Right renal cortex interstitium (tissue), 3 donors: ENCODE measurements at regions not wholly inside any gene's neighbourhood (a gene's known extent, or its start where the extent isn't known, plus 50 kb on each side); places are given as distances from the start of the nearest gene placed in this dataset.
A peak's percentile ranks its signal among the peaks of the same experiment; 100 is the strongest.

ENCODE experiments used
- DNase-seq, 3 donors: peaks; one replicate each; pipeline ENCODE4 v3.0.0-alpha.2; 2013; ENCODE audit warnings: low read depth in 3 of 3, low spot score in 2 of 3

GRCh38 chr5:35367526-35367925 is 137.2 kb upstream of the PRLR start:
- DNase-seq: no peak

GRCh38 chr5:35365758-35366157 is 135.5 kb upstream of the PRLR start:
- DNase-seq: peak in 2 of 3 donors; percentile 17 to 23

- no peak for DNase-seq
These were observed 134.1 kb upstream of the PRLR start for GRCh38 chr5:35364350-35364749.

- no peak for DNase-seq
These were observed 133.2 kb upstream of the PRLR start for GRCh38 chr5:35363387-35363965.

DNA sequence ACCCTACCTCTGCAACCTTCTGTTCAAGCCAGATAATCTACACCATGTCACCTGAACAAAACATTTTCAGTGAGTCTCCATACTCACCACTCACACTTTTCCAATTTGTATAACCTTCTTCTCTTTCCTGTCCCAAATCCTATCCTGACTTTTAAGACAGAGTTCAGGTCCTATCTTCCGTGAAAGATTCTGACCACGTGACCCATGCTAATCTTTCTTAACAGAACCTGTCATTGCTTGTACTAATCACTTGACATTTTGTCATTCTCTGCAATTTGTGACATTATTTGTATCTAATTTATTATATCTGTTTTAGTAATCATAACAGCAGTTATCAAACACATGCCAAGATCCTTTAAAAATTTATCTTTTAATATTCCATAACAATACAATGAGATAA is 132.5 kb upstream of the PRLR start:
- DNase-seq: no peak

GRCh38 chr5:35360671-35361070 is 130.4 kb upstream of the PRLR start:
- no peak for DNase-seq

DNA sequence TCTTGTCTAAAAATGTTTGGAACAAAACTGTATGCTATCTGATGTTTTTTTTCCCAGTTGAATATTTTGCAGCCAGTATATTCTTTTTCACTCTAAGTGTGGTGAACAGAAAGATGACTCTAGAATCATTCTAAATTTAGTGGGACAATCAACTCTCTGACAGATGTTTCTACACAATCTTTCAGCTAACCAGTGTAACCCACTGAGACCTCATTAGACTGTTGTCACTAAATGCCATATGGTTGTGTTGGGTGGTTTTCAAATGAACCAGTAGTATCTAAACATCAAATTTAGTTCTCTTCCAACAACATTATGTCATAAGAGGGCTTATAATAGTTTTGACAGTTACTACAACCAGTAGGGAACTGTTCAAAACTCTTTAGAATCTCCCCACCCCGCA is 129.6 kb upstream of the PRLR start:
- no peak for DNase-seq

- DNase-seq: no peak
These were observed 127.7 kb upstream of the PRLR start for GRCh38 chr5:35357973-35358372.

DNA sequence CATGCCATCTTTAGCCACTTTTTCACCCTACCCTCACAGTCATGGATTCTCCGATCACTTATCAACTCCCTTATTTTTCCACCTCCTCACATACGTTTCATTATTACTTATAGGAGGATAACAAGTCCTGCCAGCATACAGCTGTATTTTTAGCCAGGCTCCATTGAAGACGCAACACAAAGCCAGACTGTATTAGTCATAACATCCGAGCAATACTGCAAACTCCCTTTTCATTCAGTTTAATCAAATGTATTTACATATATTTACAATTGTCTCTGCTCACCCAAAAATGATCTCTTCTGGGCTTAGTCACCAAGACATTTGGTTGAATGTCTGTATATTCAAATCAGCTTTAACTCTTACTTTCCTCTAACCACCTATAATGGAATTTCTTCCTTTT is 126.4 kb upstream of the PRLR start:
- no peak for DNase-seq

DNA sequence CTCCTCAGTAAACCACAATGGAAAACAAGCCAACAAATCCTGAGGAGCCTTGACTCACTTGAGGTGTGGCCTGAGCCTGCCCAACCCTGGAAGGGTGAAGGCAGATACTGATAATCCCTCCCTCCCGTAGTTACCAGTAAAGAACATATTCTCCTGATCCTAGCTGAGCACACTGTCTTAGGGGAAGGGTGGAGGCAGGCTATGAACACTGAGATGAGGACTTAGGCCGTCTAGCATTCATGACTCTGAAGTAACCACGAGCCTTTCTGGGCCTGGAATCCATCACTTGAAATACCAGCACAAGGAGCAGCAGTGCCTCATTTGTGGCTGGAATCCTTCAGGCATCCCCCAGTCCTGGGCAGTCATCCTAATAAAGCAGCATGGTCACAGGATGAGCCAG is 124.5 kb upstream of the PRLR start:
- DNase-seq: no peak

GRCh38 chr5:35345222-35345621 is 114.9 kb upstream of the PRLR start:
- no peak for DNase-seq

GRCh38 chr5:35342664-35343063 is 112.4 kb upstream of the PRLR start:
- DNase-seq: no peak

DNA sequence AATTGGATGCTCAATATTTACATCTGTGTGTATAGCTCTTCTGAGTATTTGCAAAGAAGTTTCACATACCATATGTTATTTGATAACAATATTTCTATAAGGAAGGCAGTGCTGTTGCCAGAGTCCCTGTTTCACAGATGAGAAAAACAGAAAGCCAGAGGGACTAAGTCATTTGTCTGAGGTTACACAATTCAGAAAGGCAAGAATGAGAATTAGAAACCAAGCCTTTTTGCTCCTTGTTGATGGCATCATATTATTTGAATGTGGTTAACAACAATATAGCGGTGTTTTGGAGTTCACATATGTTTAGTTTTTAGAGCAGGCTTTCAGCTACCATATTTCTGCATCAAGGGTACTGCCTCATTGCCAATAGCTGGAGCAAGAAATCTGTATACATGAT is 110.9 kb upstream of the PRLR start:
- no peak for DNase-seq

GRCh38 chr5:35339616-35340100 is 109.4 kb upstream of the PRLR start:
- no peak for DNase-seq

- DNase-seq: no peak
These were observed 108.7 kb upstream of the PRLR start for GRCh38 chr5:35339006-35339405.

GRCh38 chr5:35338157-35338453 is 107.8 kb upstream of the PRLR start:
- DNase-seq: no peak

DNA sequence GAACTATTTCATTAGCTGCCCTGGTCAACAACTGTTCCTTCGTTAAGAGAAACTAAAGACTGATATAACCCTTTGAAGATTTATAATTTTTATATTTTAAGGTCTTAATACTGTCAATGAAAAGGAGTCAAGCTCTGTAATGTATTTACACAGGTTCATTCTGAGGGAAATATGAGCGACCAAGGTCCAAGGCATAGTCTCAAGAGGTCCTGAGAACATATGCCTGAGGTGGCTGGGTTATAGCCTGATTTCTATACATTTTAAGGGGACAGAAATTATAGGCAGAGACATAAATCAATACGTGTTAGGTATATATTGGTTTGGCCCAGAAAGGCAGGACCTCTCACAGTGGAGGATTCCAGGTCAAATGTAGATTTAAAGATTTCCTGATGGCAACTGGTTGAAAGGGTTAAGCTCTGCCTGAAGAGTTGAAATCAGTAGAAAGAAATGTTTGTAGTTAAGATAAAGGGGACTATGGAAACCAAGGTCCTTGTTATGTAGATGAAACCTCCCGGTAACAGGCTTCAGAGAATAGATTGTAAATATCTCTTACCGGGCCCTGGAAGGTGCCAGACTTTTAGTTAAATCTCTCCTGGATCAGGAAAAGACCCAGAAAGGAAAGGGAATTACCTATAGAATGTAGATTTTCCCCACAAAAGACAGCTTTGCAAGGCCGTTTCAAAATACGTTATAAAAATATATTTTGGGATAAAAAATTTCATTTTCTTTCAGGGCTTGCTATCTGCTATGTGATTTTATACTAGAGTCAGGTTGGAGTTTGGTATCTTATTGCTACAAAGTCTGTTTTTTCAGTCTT is 107.3 kb upstream of the PRLR start:
- no peak for DNase-seq

- DNase-seq: no peak
These were observed 105.9 kb upstream of the PRLR start for GRCh38 chr5:35336230-35336629.

GRCh38 chr5:35335752-35336151 is 105.5 kb upstream of the PRLR start:
- no peak for DNase-seq

- no peak for DNase-seq
These were observed 103.1 kb upstream of the PRLR start for GRCh38 chr5:35333366-35333765.

GRCh38 chr5:35331956-35332950 is 102.0 kb upstream of the PRLR start:
- DNase-seq: no peak
